HTERT RPE-1 (cell line): ENCODE measurements at regions not wholly inside any gene's neighbourhood (a gene's known extent, or its start where the extent isn't known, plus 50 kb on each side); places are given as distances from the start of the nearest gene placed in this dataset.

Experiments used
- in situ Hi-C: fragments of 300-500 bp; cut with MboI; formaldehyde crosslinking; loops from 4 replicates; pipeline ENCODE4 v1.14.3; 2020; ENCODE audit warnings: low sequenced_read_pairs

DNA sequence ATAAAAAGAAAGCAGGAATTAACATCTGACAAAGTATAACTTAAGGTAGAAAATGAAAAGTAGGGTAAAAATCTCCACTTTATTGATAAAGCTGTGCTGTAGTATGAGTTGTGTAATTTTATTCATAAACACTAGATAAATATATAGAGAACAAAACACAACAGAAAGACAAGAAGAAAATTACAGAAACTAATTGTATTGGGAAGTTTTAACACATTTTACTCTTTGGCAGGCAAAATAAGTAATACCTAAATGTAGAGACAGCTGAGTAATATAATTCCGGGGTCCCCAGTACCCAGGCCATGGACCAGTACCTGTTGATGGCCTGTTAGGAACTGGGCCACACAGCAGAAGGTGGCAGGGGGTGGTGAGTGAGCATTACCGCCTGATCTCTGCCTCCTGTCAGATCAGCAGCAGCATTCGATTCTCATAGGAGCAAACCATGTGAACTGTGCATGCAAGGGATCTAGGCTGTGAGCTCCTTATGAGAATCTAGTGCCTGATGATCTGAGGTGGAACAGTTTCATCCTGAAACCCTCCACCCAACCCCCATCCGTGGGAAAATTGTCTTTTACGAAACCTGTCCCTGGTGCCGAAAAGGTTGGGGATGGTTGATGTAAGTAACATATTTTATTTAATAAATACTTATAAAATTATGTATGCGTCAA, 84.4 kb upstream of the ETV6 start:
- in situ Hi-C loops = loop anchor here (25.0 kb wide), 1 partner anchor 472 kb away; no protein-coding TSS in a partner anchor

DNA sequence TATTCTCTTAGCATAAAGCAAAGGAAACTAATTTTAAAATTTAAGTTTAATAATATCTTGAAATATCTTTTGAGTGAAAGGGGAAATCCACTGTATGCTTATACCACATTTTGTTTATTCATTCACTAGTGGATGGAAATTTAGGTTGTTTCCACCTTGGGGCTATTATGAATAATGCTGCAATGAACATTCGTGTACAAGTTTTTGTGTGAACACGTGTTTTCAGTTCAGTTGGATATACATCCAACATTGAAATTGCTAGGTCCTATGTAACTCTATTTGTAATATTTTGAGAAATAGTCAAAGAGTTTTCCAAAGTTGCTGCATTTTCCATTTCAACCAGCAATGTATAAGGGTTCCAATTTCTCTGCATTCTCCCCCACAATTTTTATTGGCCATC, 83.7 kb upstream of the ETV6 start:
- in situ Hi-C loops = loop anchor here (25.0 kb wide), 1 partner anchor 472 kb away; no protein-coding TSS in a partner anchor

DNA sequence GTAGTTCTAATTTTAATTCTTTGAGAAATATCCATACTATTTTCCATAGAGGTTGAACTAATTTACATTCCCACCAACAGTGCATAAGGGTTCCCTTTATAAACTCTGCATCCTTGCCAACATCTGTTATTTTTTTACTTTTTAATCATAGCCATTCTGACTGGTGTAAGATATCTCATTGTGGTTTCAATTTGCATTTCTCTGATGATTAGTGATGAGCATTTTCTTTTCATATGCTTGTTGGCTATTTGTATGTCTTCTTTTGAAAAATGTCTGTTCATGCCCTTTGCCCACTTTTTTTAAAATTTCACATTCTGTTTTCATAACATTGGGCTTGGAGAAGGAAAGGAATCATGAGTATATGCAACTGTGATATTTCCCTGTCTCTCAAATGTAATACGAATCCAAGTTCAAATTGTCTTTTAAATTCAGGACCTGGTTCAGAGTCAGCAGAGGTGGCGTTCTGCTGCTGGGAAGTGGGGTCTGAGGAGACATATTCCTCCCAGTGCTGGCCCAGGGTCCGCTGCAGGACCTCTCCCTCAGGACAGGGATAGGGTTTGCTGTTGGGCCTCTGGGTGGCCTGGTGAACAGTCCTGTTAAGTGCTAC, 81.2 kb upstream of the ETV6 start:
- in situ Hi-C loops = loop anchor here (25.0 kb wide), 1 partner anchor 469 kb away; no protein-coding TSS in a partner anchor

DNA sequence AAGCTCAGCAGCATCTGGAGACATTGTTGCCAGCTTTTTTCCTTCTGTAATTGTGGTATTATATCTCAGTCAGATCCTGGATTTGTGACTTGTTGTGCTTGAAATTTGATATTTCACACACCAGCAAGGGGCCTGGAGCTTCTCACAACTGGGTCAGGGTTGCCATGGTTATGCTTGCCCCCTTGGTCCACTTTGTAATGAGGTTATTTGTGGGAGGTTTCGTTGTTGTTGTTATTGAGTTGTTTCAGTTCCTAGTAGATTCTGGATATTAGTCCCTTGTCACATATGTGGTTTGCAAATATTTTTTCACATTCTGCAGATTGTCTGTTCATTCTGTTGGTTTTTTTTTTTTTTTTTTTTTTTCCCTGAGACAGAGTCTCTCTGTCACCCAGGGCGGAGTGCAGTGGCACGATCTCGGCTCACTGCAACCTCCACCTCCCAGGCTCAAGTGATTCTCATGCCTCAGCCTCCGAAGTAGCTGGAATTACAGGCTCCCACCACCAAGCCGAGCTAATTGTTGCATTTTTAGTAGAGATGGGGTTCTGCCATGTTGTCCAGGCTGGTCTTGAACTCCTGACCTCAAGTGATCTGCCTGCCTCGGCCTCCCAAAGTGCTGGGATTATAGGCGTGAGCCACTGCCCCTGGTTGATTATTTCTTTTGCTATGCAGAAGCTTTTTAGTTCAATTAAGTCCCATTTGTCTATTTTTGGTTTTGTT, 80.6 kb upstream of the ETV6 start:
- in situ Hi-C loops = loop anchor here (25.0 kb wide), 1 partner anchor 468 kb away; no protein-coding TSS in a partner anchor

DNA sequence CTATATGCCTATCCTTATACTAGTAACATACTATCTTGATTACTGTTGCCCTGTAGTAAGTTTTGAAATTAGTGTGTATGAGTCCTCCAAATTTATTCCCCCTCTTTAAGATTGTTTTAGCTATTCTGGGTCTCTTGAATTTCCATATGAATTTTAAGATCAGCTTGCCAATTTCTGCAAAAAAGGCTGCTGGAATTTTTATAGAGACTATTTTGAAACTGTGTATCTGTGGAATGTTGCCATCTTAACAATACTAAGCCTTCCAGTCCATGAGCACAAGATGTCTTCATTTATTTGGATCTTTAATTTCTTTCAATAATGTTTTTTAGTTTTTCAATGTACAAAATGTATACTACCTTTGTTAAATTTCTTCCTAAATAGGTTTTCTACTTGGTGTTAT, 79.8 kb upstream of the ETV6 start:
- in situ Hi-C loops = loop anchor here (25.0 kb wide), 1 partner anchor 468 kb away; no protein-coding TSS in a partner anchor

DNA sequence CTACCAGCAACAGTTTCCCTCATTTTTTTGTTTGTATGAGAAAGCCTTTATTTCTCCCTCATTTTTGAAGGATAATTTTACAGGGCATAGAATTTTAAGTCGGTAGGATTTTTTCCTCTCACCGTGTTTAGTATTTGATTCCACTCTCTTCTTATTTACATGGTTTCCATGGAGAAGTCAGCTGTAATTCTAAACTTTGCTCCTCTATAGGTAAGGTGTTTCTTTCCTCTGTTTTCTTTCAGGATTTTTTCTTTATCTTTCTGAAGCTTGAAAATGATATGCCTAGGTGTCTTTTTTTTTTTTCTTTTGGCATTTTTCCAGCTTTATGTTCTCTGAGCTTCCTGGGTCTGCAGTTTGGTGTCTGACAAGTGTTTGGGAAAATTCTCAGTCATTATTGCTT, 75.6 kb upstream of the ETV6 start:
- in situ Hi-C loops = loop anchor here (25.0 kb wide), 1 partner anchor 463 kb away; no protein-coding TSS in a partner anchor

DNA sequence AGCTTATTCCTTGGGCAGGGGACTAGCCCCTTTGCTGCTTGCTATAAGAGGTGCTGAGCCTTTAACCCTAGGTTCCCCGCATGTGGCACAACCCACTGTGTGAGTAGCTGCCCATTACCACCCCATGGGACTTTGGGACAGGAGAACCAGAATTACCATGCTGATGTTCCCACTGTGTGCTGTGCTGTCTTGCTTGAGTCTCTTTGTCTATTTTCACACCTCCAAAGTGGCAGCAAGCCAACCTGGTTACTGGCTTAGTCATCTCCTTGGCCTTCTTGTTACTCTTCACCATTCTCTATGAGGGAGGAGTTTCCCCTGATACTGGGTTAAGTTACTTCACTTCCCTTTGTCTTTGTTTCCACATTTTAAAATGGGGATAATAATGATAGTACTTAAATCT, 73.4 kb upstream of the ETV6 start:
- in situ Hi-C loops = no loop called here

DNA sequence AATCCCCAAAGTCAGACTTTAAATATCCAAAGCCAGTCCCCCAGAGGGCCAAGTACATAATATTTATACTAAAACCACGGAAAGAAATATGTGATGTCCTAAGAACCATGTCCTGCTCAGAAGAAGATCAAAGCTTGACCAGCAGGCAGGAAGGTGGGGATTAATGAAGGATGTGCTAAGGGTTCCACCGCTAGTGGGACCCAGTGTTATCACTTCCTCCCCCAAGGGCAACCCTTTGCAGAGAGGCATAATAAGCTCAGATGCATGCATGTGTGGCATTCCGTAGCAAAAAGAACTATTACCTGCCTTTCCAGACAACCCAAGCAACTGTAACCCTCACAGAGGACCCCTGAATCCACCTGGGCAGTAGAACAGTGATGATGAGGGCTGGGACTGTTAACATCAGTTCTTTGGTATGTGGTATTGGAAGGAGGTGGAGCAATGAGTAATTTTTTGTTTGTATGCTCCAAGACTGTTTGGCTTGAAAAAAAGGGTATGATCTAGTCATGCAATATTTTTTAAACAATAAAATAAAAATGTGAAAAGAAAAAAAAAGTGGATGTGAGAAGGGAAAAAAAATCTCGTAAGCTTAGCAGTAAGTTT, 71.7 kb upstream of the ETV6 start:
- in situ Hi-C loops = no loop called here

DNA sequence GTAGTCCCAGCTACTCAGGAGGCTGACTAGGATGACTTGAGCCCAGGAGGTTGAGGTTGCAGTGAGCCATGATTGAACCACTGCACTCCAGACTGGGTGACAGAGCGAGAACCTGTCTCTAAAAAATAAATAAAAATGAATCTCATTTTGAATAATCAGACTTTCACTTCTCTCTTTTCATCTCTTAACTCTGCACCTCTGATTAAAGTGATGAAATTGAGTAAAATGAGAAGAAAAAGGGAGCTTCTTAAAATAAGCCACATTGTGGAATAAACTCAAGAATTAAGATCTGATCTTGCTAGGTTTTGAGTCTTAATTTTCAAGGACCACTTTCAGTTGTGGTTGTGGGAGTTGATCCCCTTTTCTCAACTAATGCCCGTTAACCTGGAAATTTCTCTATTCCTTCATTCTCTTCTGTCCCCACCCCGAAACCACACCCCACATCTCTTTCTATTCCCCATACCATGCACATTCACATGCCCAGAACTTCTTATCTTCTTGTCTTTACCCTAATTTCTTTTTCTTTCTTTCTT, 70.9 kb upstream of the ETV6 start:
- in situ Hi-C loops = no loop called here

DNA sequence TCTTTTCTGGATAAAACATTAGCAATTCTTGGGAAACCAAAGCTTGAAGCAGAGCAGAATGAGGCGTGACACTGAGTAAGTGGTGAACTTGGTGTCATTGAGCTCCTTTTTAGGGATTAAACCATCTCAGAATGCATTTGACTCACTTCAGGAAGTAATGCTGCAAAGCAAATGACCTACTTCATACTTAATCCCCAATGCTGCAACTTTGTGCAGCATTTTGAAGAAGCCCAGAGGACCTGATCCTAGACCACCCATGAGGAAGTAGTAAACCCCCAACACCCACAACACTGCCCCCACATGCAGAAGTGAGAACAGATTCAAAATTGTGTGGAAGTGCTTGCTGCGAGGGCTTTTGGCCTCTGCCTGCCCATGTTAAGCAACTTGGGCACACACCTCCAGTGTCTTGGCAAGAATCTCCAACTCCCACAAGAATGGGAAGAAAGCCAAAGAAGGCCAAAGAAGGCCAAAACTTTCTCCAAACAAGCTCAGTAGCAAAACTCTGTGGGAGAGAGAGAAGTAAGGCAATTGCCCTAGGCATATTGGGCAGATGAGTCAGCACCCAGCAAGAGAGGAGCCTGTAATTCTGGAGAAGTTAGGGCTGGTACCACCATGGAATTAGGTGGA, 69.2 kb upstream of the ETV6 start:
- in situ Hi-C loops = no loop called here

DNA sequence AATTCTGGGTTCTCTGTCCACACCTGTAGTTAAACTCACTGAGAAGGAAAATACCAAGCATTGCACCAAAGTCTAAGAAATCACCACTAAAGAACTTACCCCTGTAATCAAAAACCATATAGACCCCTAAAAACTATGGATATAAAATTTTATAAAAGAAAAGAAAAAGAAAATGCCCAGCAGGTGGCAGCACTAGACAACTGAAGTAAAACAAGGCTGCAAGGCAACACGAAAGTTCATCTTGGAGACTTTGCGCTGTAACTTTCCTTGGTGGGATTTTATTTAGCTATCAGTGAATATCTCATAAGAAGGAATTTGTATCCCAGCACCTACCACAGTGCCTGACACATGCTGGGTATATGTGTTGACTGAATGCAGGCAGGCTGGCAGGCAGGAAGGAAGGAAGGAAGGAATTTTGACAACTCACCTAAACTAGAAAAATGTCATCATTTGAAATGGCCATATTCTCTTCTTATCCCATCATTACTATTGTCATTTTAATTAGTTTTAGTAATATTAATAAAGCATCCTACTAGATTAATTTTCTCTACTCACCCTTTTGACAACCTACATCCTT, 68.2 kb upstream of the ETV6 start:
- in situ Hi-C loops = no loop called here

DNA sequence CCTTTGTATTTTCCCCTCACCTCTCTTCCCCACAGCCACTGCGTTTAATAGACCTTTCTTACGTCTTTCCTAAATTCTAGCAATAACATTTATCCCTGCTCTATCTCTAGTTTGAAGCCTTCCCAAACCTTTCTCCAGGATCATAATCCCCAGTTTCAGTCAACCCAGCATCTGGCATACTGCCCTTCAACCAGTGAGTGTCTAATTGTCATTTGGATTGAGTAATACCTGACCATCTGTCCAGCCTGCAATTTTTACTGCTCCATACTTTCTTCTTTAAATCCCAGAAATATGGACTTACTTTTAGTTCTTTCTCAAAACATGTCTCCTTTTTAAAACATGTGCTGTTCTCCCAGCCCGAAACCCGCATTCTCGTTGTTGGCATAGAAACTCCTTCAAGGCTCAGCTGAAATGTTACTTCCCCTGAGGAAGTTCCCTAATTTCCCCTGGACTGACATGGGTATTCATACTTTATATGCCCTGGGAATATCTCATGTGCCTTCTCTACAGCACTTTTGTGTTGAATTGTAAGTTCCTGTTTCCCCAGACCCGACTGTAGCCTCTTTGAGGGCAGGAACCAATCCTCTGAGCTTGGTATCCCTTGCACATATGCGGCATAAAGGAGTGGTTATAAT, 65.1 kb upstream of the ETV6 start:
- in situ Hi-C loops = no loop called here

DNA sequence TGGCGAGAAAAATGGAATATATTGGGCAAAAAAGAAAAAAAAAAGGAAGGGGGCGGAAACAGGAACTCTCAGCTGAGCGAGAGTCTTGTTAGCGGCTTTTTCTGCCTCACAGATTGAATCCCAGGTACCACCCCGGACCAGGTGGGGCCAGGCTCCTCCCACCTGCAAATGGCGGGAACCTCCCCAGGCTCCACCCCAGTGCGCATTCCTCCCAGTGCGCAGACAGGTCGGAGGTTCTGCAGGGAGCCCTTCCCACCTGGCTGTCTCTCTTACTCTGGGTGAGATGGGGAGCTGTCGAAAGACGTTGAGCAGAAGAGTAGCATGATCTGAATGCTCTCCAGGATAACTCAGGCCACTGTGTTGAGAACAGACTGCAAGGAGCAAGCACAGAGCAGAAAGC, 57.0 kb upstream of the ETV6 start:
- in situ Hi-C loops = no loop called here

DNA sequence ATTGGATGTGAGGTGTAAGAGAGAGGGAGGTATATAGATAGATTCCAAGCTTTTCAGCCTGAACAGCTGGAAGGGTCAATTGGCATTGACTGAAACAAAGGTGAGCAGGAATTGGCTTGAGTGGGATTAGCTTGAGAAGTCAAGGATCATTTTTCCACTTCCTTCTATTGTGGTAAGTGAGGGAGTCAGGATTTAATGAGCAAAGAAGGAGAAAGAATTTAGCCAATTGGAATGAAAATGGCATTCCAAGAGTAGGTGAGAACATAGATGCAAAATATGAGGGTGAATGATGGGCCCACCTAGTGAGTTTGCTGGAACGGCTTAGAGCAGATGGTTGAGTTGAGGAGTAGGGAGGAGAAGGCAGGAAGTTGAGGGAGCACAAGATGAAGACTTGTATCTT, 56.5 kb upstream of the ETV6 start:
- in situ Hi-C loops = no loop called here

DNA sequence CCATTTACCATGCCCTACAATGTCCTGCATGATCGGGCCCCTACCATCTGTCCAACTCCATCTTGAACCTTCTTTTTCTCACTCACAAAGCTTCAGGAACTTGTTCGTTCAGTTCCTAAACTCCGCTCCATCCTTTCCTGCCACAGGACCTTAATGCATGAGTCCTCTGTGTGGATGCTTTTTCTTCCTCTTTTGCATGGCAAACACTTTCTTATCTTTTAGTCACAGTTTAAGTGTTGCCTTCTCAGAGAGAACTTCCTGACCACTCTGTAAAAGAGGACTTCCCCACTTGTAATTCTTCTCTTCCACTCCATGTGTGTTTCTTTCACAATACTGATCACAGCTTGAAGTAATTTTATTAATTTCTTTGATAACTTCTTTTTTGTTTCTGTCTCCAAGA, 54.4 kb upstream of the ETV6 start:
- in situ Hi-C loops = no loop called here

DNA sequence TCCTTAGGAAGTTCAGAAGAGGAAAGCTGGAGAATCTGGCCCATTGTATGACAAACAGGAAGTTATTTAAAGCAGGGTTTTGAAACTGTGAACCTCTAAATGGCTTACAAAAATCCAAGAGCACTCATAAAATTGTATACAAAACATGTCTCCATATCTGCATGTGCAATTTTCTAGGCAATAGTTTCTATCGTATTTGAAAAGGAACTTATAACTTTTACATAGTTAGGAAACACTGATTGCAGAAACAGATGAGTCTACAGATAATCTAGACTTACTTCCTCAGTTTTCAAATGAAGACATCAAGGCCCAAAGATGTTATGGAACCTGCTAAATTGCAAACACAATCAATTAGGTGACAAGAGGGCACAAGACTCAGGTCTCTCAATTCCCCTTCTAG, 53.3 kb upstream of the ETV6 start:
- in situ Hi-C loops = no loop called here

DNA sequence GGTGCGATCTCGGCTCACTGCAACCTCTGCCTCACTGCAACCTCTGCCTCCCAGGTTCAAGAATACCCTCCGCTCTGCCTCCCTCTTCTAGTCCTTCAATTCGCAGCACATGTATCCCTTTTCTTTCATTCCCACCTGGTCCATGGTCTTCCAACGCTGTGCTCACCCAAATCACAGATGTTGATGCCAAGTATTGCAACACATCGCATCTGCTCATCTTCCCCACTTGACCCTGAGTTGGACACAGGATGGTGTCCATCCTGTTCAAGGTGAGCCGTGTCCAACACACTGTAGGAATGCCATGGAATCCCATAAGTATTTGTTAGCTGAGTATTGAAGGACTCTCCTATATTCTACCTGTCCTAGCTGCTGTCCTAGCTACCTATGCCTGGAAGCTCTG, 50.6 kb upstream of the ETV6 start:
- in situ Hi-C loops = no loop called here
